ENCODE measurements at regions not wholly inside any gene's neighbourhood (a gene's known extent, or its start where the extent isn't known, plus 50 kb on each side); places are given as distances from the start of the nearest gene placed in this dataset.

DNA sequence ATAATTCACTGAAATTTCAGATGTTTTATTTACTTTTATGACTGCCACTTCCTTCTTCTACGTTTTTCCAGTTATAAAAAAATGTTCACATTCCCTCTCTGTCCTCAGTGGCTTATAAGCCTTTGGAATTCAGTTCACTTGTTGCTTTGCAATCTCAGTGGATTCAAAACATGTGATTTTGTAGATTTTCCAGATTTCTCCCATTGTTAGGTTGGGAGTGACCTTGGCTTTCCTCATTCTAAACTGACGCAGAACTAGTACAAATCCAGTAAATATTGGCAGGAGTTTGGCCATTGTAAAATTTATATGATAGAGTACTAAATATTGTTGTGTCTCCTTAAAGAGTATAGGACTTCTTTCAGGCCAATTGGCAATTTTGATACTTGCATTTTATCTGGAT lies 812.3 kb upstream of the ROBO1 start:
- Histone ChIP-seq H3K36me3 (no peaks in the 10 kb centered on the region), H3K27ac (no peak overlapping the region), H3K4me3 (no peak overlapping the region), H3K27me3 (no peaks in the 10 kb centered on the region), H3K4me1 (no peaks in the 10 kb centered on the region), H3K9me3 (no peaks in the 10 kb centered on the region)
- TF ChIP-seq, protein P1, sequence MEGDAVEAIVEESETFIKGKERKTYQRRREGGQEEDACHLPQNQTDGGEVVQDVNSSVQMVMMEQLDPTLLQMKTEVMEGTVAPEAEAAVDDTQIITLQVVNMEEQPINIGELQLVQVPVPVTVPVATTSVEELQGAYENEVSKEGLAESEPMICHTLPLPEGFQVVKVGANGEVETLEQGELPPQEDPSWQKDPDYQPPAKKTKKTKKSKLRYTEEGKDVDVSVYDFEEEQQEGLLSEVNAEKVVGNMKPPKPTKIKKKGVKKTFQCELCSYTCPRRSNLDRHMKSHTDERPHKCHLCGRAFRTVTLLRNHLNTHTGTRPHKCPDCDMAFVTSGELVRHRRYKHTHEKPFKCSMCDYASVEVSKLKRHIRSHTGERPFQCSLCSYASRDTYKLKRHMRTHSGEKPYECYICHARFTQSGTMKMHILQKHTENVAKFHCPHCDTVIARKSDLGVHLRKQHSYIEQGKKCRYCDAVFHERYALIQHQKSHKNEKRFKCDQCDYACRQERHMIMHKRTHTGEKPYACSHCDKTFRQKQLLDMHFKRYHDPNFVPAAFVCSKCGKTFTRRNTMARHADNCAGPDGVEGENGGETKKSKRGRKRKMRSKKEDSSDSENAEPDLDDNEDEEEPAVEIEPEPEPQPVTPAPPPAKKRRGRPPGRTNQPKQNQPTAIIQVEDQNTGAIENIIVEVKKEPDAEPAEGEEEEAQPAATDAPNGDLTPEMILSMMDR (IDR thresholded peaks at IDR 0.05), result no peak
- no peak for TF ChIP-seq POLR2A (IDR thresholded peaks at IDR 0.05)
- intact Hi-C loops (cut with DNase I), result no loop called here
- no peak for DNase-seq
- WGBS, 2 donors, result 32 to 43% methylated on average over 2 of the region's 2 CpGs

DNA sequence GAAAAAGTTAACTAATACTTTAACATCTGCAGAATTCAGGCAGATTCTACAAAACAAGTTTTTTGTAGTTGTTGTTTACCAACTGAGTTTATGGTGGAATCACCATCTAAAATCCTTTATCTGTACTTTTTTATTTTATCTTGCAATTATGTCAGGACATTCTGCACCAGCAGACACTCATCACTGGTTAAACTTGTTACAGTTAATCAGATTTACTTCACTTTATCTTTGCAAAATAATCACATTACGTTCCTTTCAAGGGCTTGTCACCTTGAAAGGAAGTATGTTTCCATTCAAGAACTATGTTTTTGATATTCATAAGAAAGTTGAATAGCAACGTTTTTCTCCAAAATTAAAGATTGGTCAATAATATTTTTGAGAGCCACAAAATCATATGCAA lies 796.6 kb upstream of the ROBO1 start:
- Histone ChIP-seq H3K4me3 (no peak overlapping the region), H3K36me3 (no peaks in the 10 kb centered on the region), H3K4me1 (no peaks in the 10 kb centered on the region), H3K27ac (no peak overlapping the region), H3K27me3 (no peaks in the 10 kb centered on the region), H3K9me3 (no peaks in the 10 kb centered on the region)
- no peak for DNase-seq
- 29 to 37% methylated on average over 2 of the region's 2 CpGs for WGBS, 2 donors
- TF ChIP-seq, protein P1 (IDR thresholded peaks at IDR 0.05), result no peak
- no peak for TF ChIP-seq POLR2A (IDR thresholded peaks at IDR 0.05)
- intact Hi-C loops (cut with DNase I), result no loop called here

DNA sequence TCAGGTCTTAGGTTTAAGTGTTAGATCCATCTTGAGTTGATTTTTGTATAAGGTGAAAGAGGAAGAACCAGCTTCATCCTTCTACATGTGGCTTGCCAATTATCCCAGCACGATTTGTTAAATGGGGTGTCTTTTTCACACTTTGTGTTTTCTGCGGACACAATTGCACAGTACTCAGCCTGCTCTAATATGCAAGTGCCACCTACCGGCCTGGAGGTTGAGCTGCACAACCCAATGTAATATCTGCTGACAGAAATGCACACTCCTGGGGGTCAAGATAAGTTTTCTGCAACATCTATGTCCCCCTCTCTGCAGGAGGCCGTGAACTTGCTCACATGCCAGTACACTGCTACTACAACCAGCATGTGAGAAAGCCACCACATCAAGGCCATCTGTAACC lies 791.9 kb upstream of the ROBO1 start:
- no peaks in the 10 kb centered on the region for H3K9me3 ChIP-seq
- WGBS, 2 donors, result 63 to 71% methylated on average over 2 to 4 of the region's 4 CpGs
- no peak overlapping the region for H3K27ac ChIP-seq
- H3K27me3 ChIP-seq, result no peaks in the 10 kb centered on the region
- no peak overlapping the region for H3K4me3 ChIP-seq
- TF ChIP-seq POLR2A (IDR thresholded peaks at IDR 0.05), result no peak
- TF ChIP-seq, protein P1 (IDR thresholded peaks at IDR 0.05), result no peak
- H3K36me3 ChIP-seq, result no peaks in the 10 kb centered on the region
- H3K4me1 ChIP-seq, result no peaks in the 10 kb centered on the region
- DNase-seq, result no peak
- intact Hi-C loops (cut with DNase I), result no loop called here

DNA sequence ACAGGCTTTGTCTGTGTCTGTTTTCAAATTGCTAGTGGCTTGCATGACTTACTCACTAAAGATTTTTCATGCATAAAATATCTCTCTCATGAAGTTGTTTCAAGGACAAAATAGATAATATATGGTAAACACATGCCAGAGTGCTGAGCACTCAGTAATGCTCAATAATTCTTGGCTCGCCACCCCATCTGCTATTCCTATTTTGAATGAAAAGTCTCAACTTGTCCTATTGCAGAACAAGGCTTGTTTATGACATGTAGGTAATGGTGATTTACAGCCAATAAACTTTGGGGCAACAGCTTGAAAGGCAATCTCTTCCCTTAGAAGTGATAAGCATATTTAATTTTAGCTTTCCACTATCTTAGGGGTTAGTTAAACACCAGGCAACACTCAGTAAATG lies 789.0 kb upstream of the ROBO1 start:
- no peaks in the 10 kb centered on the region for H3K4me1 ChIP-seq
- no peak for DNase-seq
- H3K4me3 ChIP-seq, result no peak overlapping the region
- no peaks in the 10 kb centered on the region for H3K36me3 ChIP-seq
- no peaks in the 10 kb centered on the region for H3K9me3 ChIP-seq
- intact Hi-C loops (cut with DNase I), result no loop called here
- H3K27ac ChIP-seq, result no peak overlapping the region
- 42 to 56% methylated on average over 1 of the region's 1 CpG for WGBS, 2 donors
- H3K27me3 ChIP-seq, result no peaks in the 10 kb centered on the region
- TF ChIP-seq, protein P1 (IDR thresholded peaks at IDR 0.05), result no peak
- TF ChIP-seq POLR2A (IDR thresholded peaks at IDR 0.05), result no peak

DNA sequence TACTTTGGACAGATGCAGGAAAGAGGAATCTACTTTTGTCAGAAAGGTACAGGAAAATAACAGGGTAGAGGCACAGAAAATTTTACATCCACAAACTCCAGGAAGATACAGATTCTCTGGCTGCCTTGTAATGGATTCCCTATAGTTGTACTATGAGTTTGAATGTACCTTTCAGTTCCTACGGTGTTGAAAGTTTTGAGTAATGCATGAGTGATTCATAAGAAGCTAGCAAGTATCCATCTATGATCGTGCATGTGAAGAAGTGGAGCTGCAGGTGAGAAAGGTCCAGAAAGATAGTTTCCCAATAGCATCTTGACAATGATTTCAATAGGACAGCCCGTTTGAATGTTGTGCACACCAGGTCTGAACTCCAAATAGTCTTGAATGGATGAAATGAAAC lies 786.5 kb upstream of the ROBO1 start:
- H3K27ac ChIP-seq, result no peak overlapping the region
- H3K27me3 ChIP-seq, result no peaks in the 10 kb centered on the region
- no peak for DNase-seq
- H3K9me3 ChIP-seq, result no peaks in the 10 kb centered on the region
- no peak overlapping the region for H3K4me3 ChIP-seq
- intact Hi-C loops (cut with DNase I), result no loop called here
- TF ChIP-seq POLR2A (IDR thresholded peaks at IDR 0.05), result no peak
- TF ChIP-seq, protein P1 (IDR thresholded peaks at IDR 0.05), result no peak
- no peaks in the 10 kb centered on the region for H3K36me3 ChIP-seq
- 54 to 73% methylated on average over 3 of the region's 3 CpGs for WGBS, 2 donors
- no peaks in the 10 kb centered on the region for H3K4me1 ChIP-seq

Measured in esophagus squamous epithelium (tissue), 5 donors.